Liver (tissue), 8 donors: ENCODE measurements at regions not wholly inside any gene's neighbourhood (a gene's known extent, or its start where the extent isn't known, plus 50 kb on each side); places are given as distances from the start of the nearest gene placed in this dataset.

Source experiments
- DNase-seq: peaks from one replicate; pipeline ENCODE4 v3.0.0-alpha.2; 2017; ENCODE audit warnings: low spot score
- H3K27ac ChIP-seq, 2 donors: one replicate each; pipeline ENCODE4 v1.7.0; 2013; ENCODE audit warnings: inconsistent platforms in 2 of 2, low read length in 2 of 2, control low read depth in 1 of 2, low read depth in 1 of 2, mild to moderate bottlenecking in 1 of 2
- H3K27me3 ChIP-seq, 4 donors: one replicate each; pipeline versions ENCODE4 v1.6.1 to v1.7.0; 2013; ENCODE audit warnings: low read length in 3 of 4, inconsistent platforms in 1 of 4, mild to moderate bottlenecking in 1 of 4, moderate library complexity in 1 of 4; ENCODE audit not compliant: control insufficient read depth in 4 of 4, insufficient read depth in 4 of 4
- H3K36me3 ChIP-seq, 4 donors: one replicate each; pipeline versions ENCODE4 v1.6.1 to v1.7.0; 2013; ENCODE audit warnings: low read length in 3 of 4, mild to moderate bottlenecking in 3 of 4, low read depth in 1 of 4, moderate library complexity in 1 of 4; ENCODE audit not compliant: control insufficient read depth in 4 of 4, insufficient read depth in 3 of 4
- H3K4me1 ChIP-seq, 4 donors: one replicate each; pipeline versions ENCODE4 v1.6.1 to v1.7.0; 2013; ENCODE audit warnings: low read length in 3 of 4, mild to moderate bottlenecking in 3 of 4, moderate library complexity in 1 of 4; ENCODE audit not compliant: control insufficient read depth in 4 of 4, insufficient read depth in 4 of 4
- H3K4me3 ChIP-seq, 3 donors: one replicate each; pipeline versions ENCODE4 v1.6.1 to v1.7.0; 2013; ENCODE audit warnings: low read length in 3 of 3, control low read depth in 1 of 3, low read depth in 1 of 3, mild to moderate bottlenecking in 1 of 3
- H3K9ac ChIP-seq, 2 donors: one replicate each; pipeline ENCODE4 v1.7.0; 2013; ENCODE audit warnings: low read length in 2 of 2, mild to moderate bottlenecking in 2 of 2, moderate library complexity in 2 of 2, control low read depth in 1 of 2, low read depth in 1 of 2
- H3K9me3 ChIP-seq, 4 donors: one replicate each; pipeline versions ENCODE4 v1.6.1 to v1.7.0; 2013; ENCODE audit warnings: low read length in 3 of 4; ENCODE audit not compliant: control insufficient read depth in 4 of 4
- ATF3 ChIP-seq: IDR thresholded peaks from 2 replicates; pipeline ENCODE4 v1.6.1; 2016; ENCODE audit warnings: antibody characterized with exemption
- CTCF ChIP-seq: fragments of 150-350 bp; IDR thresholded peaks from 2 replicates; pipeline ENCODE4 v1.5.1; 2017; ENCODE audit warnings: improper control_type of control experiment, low read depth, low read length; ENCODE audit not compliant: missing input control
- EGR1 ChIP-seq, 2 donors: IDR thresholded peaks; 2 replicates each; pipeline ENCODE4 v1.6.1; 2016 to 2018; ENCODE audit warnings: antibody characterized with exemption in 2 of 2, low read depth in 2 of 2
- FOXA1 ChIP-seq: IDR thresholded peaks from 2 replicates; pipeline ENCODE4 v1.6.1; 2016; ENCODE audit warnings: antibody characterized with exemption
- FOXA2 ChIP-seq: IDR thresholded peaks from 2 replicates; pipeline ENCODE4 v1.6.1; 2016; ENCODE audit warnings: antibody characterized with exemption
- GABPA ChIP-seq, 2 donors: IDR thresholded peaks in 1 of 2; conservative IDR thresholded peaks in 1 of 2; 2 replicates each; pipeline ENCODE4 v1.6.1; 2016; ENCODE audit warnings: antibody characterized with exemption in 2 of 2, mild to moderate bottlenecking in 1 of 2, moderate library complexity in 1 of 2
- HNF4A ChIP-seq, 2 donors: conservative IDR thresholded peaks; 2 replicates each; pipeline ENCODE4 v1.6.1; 2016; ENCODE audit warnings: antibody characterized with exemption in 2 of 2, mild to moderate bottlenecking in 2 of 2
- HNF4G ChIP-seq: IDR thresholded peaks from 2 replicates; pipeline ENCODE4 v1.6.1; 2016; ENCODE audit warnings: antibody characterized with exemption
- JUND ChIP-seq, 2 donors: IDR thresholded peaks; 2 replicates each; pipeline ENCODE4 v1.6.1; 2016; ENCODE audit warnings: antibody characterized with exemption in 2 of 2
- MAX ChIP-seq: IDR thresholded peaks from 2 replicates; pipeline ENCODE4 v1.6.1; 2016; ENCODE audit warnings: antibody characterized with exemption
- NR2F2 ChIP-seq: IDR thresholded peaks from 2 replicates; pipeline ENCODE4 v1.6.1; 2016; ENCODE audit warnings: antibody characterized with exemption
- RAD21 ChIP-seq, 2 donors: IDR thresholded peaks; 2 replicates each; pipeline ENCODE4 v1.6.1; 2016; ENCODE audit warnings: antibody characterized with exemption in 2 of 2, mild to moderate bottlenecking in 2 of 2
- REST ChIP-seq: IDR thresholded peaks from 2 replicates; pipeline ENCODE4 v1.6.1; 2016; ENCODE audit warnings: antibody characterized with exemption, mild to moderate bottlenecking
- RXRA ChIP-seq, 2 donors: IDR thresholded peaks; 2 replicates each; pipeline ENCODE4 v1.6.1; 2017 to 2018; ENCODE audit warnings: antibody characterized with exemption in 2 of 2, mild to moderate bottlenecking in 1 of 2
- TAF1 ChIP-seq: conservative IDR thresholded peaks from 2 replicates; pipeline ENCODE4 v1.6.1; 2016; ENCODE audit warnings: antibody characterized with exemption, mild to moderate bottlenecking
- YY1 ChIP-seq: IDR thresholded peaks from 2 replicates; pipeline ENCODE4 v1.6.1; 2016; ENCODE audit warnings: antibody characterized with exemption, mild to moderate bottlenecking
- WGBS: extraction: QIAGEN DNeasy Blood & Tissue Kit; methylation state at CpG from one replicate; pipeline ENCODE4 v1.1.7; 2013; 5-methylcytosine and 5-hydroxymethylcytosine counted together
- donor health status: healthy.
- donor health status: healthy.
- donor health status: healthy.
- donor health status: healthy.
- donor health status: healthy.

GRCh38 chr7:84548366-84549365 lies 354.1 kb upstream of the SEMA3A start:
- H3K27ac ChIP-seq: no peak overlapping the region
- DNase-seq: no peak
- no peaks in the 10 kb centered on the region for H3K36me3 ChIP-seq
- H3K9ac ChIP-seq: no peak overlapping the region
- H3K4me3 ChIP-seq: no peak overlapping the region
- no peaks in the 10 kb centered on the region for H3K4me1 ChIP-seq
- H3K9me3 ChIP-seq: no peaks in the 10 kb centered on the region
- no peaks in the 10 kb centered on the region for H3K27me3 ChIP-seq
- WGBS: 40% methylated on average over 5 of the region's 5 CpGs
- TF ChIP-seq TAF1 (no peak), CTCF (no peak), FOXA2 (no peak), ATF3 (no peak), FOXA1 (no peak), JUND (IDR thresholded peaks at IDR 0.05) (no peak), GABPA (IDR thresholded peaks at IDR 0.05 in 1 of 2, conservative IDR thresholded peaks at IDR 0.05 in 1 of 2) (no peak)

GRCh38 chr7:84547331-84547730 lies 352.7 kb upstream of the SEMA3A start:
- Histone ChIP-seq H3K36me3 (no peaks in the 10 kb centered on the region), H3K27me3 (no peaks in the 10 kb centered on the region), H3K9ac (no peak overlapping the region), H3K27ac (no peak overlapping the region), H3K4me3 (no peak overlapping the region), H3K4me1 (no peaks in the 10 kb centered on the region), H3K9me3 (no peaks in the 10 kb centered on the region)
- TF ChIP-seq HNF4G: no peak
- TF ChIP-seq GABPA (IDR thresholded peaks at IDR 0.05 in 1 of 2, conservative IDR thresholded peaks at IDR 0.05 in 1 of 2): no peak
- TF ChIP-seq RXRA (IDR thresholded peaks at IDR 0.05): no peak
- TF ChIP-seq NR2F2: no peak
- TF ChIP-seq FOXA2: no peak
- no peak for DNase-seq
- WGBS: 69% methylated on average over 2 of the region's 2 CpGs

- no peak for DNase-seq
- TF ChIP-seq TAF1 (no peak), NR2F2 (no peak), RXRA (IDR thresholded peaks at IDR 0.05) (no peak), HNF4A (conservative IDR thresholded peaks at IDR 0.05) (no peak), JUND (IDR thresholded peaks at IDR 0.05) (no peak), FOXA1 (no peak), MAX (no peak), EGR1 (IDR thresholded peaks at IDR 0.05; ENCODE audit: low read depth in 2 of 2) (no peak), GABPA (IDR thresholded peaks at IDR 0.05 in 1 of 2, conservative IDR thresholded peaks at IDR 0.05 in 1 of 2) (no peak), YY1 (no peak), REST (no peak), RAD21 (IDR thresholded peaks at IDR 0.05) (no peak), HNF4G (no peak), FOXA2 (no peak), CTCF (no peak)
- no peak overlapping the region for H3K27ac ChIP-seq
- no peak overlapping the region for H3K4me3 ChIP-seq
- H3K27me3 ChIP-seq: no peaks in the 10 kb centered on the region
- peaks cover 0 to 2% (median 0%) of the 10 kb centered on the region in 4 donors for H3K9me3 ChIP-seq
- WGBS: 78% methylated on average over 12 of the region's 12 CpGs
- H3K36me3 ChIP-seq: no peaks in the 10 kb centered on the region
- H3K4me1 ChIP-seq: no peaks in the 10 kb centered on the region
- no peak overlapping the region for H3K9ac ChIP-seq
Measured at GRCh38 chr7:84546403-84546802, 351.8 kb upstream of the SEMA3A start.
